22Rv1 (cell line): ENCODE measurements at regions not wholly inside any gene's neighbourhood (a gene's known extent, or its start where the extent isn't known, plus 50 kb on each side); places are given as distances from the start of the nearest gene placed in this dataset.

ENCODE experiments used
- CTCF ChIP-seq: fragments of 450-650 bp; IDR thresholded peaks from 2 replicates; pipeline ENCODE4 v1.5.1; 2017; ENCODE audit warnings: mild to moderate bottlenecking
- ZFX ChIP-seq: fragments of 450-650 bp; IDR thresholded peaks from 2 replicates; pipeline ENCODE4 v1.6.1; 2017; ENCODE audit warnings: antibody characterized with exemption, borderline replicate concordance

- no peak for TF ChIP-seq CTCF
- TF ChIP-seq ZFX, result no peak
Observed at GRCh38 chr7:42645906-42646305, 266.0 kb downstream of the C7orf25 start.
